HK-2 (cell line): ENCODE measurements at regions not wholly inside any gene's neighbourhood (a gene's known extent, or its start where the extent isn't known, plus 50 kb on each side); places are given as distances from the start of the nearest gene placed in this dataset.

ENCODE experiments used
- DNase-seq: peaks from one replicate; pipeline ENCODE4 v3.0.0-alpha.2; 2018; ENCODE audit not compliant: unreplicated experiment

DNA sequence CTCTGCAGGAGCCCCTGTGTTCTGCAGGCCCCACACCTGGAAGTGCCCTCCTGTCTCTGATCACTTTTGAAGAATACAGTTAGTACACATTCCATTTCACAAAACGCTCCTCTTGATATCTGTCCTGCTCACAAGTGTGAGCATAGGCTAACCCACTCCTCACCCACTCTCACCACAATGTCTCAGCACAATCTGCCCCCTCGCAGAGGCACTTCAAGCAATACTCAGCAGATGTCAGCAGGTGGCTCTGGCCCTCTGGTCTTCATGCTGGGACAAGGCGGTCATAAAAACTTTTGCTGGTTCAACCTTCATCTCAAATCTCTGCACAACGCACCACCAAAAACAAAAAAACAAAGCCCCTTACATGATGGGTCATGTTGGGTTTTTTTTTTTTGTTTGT is 671.2 kb downstream of the MATN1 start:
- no peak for DNase-seq

DNA sequence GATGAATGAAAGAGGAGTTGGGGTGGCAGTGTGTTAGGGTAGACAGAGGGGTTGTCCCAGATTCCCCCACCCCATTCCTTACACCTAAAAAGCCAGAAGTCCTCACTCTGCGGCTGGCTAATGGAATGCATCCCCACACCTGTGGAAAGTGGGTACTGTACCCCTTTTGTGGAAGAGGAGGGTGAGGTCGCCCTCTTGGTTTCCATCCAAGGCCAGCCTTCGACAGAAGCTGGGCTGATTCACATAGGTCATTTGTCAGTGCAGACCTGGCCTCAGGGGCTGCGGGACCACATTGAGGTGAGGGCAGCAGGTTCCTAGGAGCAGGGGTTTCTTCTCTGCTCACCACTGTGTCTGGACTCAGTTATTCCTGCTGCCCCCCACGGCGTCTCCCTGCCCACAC is 671.6 kb downstream of the MATN1 start:
- no peak for DNase-seq

DNA sequence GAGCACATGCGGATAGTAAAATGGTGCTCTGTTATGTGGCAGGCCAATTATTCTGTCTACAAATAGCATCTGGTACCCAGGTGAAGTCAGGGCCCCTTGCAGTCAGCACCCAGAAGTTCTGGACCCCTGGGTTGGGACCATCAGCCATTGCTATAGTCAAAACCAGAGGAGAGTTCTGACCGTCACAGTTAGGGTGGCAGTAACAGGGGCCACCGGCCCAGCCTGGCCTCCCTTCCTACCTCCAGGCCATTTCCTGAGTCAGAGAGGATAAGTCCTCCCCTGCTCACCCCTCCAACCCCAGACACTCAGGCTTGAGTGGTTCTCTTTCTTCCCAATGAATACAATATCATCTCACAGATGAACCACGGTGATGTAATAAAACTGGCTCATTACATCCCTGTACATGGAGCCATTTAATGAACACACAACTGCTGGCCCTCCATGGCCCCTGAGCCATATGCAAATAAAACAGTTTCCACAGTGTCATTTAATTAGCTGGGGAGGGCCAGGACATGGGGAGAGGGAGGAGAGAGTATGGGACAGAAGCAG is 673.6 kb downstream of the MATN1 start:
- no peak for DNase-seq

DNA sequence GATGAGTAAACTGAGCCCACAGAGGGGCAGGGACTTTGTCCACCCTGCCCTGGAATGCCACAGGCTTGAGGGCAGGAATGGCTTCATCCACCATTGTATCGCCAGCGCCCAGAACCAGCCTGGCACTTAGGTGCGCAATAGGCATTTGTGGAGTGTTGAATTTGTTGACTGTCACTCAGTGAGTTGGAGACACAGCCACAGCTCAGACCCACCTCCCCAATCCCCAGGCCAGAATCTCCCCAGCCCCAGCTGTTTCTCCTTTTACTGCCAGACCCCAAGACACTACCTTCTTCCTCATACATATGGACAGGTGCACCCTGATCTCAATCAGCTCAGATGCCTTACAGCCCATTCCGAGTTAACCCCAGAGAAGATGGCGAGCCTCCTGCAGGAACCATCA is 674.5 kb downstream of the MATN1 start:
- no peak for DNase-seq

DNA sequence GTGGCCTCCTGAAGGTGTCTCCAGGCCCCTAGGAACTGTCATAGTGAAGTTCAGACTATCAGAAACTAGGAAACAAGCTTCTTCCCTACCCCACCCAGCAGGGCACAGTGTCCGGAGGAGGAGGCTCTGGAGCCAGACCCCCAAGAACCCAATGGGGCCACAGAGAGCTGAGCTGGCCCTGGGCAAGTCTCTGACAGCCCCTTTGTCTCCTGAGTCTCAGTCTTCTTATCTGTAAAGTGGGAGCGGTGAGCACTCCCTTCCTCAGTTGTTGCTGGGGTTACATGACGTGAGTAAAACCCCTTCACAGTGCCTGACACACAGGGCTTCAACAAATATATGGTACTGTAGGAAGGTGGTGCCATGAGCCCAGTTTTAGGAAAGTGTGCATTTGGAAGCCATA is 675.8 kb downstream of the MATN1 start:
- DNase-seq, result no peak

DNA sequence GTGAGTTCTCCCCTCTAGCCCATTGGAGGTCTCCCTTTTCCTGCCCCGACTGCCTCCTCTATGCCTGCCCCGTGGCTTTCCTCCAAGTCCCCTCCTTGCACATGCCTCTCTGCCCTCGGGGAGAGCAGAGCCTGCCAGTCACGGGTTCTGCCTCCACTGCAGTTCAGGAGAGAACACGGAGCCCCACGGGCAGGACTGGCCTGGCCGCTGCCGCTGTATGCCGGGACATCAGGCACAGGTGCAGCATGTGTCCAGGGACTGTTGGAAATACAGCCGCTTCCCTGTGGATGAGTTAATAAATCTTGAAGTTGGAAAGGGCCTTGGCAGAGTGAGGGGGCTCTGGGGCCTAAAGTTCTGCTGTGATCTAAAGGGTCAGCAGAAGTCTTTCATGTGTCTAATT is 676.6 kb downstream of the MATN1 start:
- no peak for DNase-seq

DNA sequence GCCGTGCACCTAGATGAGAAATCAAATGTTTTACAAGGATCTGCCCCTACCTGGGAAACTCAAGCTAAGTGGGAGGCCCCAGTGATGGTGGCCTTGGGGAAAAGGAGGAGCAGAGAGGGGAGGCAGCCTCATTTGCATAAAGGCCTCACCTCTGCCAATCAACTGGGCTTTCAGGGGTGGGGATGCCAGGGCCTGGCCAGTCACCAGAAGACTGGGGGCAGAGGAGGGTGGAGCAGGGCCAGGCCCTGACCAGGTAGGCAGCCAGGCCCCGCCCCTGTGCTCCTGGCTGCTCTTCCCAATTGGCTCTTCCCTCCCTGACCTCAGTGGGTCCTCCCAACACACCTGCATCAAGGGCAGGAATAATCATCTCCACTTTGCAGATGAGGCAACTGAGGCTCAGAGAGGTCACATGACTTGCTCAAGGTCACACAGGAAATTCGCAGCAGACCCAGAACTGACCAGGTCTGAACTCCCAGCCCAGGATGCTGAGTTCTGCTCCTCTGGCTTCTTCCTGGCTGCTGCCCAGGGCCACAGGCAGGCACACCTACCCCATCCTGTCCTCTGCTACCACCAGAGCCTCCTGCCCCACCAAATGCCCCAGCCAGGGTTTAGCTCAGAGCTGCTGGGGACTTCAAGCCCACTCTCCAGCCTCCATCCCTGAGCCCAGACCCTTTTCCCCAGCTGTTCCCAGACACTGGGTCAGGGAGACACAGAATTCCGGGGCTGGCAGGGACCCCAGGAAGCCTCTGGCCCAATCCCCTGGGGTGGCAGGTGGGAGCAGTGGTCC is 677.9 kb downstream of the MATN1 start:
- no peak for DNase-seq

DNA sequence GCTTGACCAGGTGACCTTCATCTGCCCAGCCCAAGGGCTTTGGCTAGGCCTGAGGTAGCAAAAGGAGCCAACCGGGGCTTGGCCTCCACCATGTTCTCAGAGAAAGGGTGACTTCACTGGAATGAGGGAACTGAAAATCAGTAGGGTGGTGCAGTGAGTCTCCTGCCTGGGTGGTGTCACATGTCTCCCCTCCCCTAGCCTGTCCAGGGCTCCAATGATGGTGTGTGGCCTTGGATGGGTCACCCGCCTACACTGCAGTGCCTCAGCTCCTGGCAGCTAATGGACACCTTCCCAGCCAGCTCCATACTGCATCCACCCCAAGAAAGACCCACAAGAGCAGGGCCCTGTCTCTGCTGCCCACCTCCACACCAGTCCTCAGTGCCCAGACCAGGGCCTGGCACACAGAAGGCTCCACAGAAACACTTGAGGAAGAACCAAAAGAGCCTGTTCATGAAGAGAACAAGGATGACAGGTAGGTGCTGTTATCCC is 678.7 kb downstream of the MATN1 start:
- no peak for DNase-seq

DNA sequence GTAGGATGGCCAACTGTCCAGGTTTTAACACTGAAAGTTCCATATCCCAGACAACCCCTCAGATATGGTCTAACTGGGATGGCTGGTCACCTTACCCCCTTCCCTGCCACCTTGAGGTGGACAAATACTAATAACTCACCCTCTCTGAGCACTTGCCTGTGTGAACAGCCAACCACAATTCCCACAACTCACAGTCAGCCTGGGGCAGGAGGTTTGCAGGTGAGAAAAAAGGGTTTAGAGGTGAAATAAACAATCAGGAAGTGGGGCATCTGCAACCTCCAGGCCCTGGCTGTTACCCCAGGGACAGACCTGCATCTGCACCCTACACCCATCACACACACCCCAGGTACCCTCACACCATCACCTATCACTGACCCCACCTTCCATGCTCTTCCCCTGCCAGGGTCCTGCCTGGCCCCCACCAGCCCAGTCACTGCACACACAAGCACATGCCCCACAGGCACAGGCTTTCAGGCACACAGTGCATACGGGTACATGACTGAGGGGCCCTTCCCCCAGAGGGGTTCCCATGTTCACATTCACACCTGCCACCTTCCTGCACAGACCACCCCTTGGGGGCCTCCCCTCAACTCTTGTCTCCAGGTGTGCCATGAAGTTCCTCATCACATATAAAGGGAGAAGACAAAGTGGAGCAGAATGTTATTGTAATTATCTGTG is 679.5 kb downstream of the MATN1 start:
- DNase-seq, result no peak

DNA sequence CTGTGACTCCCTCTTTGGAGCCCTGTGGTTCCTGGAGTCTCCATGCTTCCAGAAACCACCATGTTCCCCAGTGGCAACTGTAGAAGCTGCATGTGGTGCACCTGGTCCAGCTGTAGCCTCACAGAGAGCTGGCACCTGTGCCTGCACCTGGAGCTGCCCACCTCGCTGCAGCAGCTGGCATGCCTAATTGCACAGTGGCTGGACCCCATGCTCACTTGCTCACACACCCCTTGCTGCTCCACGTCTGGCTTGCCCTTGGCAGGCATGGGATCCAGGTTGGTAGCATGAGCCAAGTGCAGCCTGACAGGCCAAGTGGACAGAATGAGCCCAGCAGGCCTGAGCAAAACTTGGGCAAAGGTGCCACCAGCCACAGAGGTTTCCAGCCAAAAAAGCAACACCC is 680.1 kb downstream of the MATN1 start:
- no peak for DNase-seq

DNA sequence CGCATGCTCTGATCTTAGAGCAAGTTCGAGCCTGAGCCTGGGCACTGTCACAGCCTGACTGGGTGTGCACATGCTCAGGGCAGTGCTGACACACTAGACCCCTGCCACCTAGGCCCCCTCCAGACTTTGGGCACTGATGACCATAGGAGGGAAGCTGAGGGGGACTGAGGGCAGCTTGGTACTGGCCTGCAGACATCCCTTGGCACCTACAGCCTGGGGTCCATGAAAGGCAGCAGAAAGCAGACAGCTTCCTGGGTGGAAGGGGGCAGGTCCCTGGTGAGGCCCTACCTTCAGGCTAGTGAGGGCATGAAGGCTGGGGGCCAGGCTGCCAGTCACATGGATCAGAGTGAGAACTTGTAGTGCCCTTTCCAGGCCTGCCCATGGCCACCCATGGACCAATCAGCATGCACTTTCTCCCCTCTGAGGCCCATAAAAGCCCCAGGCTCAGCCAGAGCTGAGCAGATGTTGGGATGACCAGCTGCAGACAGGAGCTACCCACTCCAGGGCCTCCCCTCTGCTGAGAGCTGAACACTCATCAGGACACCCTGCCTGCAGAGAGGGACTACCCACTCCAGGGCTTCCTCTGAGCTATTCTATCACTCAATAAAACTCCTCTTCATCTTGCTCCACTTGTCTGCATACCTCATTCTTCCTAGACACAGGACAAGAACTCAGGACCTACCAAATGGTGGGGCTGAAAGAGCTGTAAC is 680.8 kb downstream of the MATN1 start:
- no peak for DNase-seq

DNA sequence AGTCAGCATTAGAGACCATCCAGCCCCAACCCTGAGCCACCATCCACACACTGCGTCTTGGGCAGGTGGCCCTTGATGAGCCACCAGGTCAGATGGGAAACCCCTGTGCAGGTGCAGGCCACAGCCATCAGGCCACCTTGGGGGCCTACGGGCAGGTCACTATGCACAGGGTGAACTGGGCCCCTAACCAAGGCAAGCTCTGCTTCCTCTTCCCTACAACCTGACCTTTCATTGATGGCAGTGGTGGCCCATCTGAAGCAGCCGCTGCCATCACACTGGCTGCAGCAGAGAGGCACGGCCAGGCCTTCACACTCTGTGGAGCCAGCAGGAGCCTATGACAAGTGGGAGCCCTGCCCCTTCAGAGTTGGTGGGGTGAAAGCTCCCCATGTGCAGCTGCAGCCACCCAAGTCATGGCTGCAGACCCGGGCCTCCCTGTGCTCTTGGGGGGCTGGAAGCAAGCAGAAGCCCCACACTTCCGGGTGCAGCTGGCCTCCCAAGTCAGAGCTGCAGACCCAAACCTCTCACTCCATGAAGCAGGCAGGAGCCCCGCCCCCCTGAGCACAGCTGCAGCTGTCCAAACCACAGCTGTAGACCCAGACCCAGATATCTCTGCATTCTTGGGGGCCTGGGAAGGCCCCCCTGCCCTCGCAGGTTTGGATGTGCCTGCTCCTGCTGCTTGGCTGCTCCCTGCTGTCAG is 681.5 kb downstream of the MATN1 start:
- no peak for DNase-seq

DNA sequence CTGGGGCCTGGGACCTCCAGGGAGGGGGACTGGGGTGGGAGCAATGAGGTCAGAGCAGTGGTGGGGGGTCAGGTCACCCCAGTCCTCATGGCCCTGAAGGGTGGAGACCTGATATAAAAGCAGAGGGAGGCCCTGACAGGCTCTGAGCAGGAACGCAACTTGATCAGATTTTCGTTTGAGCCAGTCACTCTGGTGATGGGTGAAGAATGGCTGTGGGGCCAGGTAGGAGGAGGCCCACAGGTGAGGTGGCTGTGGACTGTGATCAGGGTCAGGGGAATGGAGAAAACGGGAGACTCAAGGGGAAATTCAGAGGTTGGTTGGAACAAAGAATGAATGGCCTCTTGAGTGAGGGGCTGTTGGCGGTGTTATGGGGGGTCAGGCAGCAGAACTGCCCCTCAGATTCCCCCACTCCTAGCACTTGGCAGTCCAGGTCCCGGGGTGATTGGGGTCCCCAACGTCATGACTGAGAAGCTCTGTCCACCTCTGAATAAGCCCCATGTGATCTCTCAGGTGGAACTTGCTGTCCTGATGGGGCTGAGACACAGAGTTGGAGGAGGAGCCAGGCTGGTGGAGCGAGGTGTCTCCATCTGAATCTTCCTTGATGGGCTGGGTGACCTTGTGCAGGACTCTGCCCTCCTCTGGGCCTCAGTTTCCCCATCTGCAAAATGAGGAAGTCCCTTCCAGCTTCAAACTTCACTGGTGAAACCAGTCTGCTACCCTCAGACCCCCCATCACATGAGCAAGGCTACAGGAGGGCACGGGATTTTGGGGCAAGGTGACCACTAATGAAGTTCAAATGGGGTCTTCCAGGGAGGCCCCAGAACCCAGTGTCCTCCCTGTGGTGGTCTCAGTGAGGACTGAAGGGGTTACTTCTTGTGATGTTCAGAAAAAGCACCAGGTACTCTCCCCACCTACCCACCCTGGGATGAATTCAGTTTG is 683.0 kb downstream of the MATN1 start:
- DNase-seq, result no peak

DNA sequence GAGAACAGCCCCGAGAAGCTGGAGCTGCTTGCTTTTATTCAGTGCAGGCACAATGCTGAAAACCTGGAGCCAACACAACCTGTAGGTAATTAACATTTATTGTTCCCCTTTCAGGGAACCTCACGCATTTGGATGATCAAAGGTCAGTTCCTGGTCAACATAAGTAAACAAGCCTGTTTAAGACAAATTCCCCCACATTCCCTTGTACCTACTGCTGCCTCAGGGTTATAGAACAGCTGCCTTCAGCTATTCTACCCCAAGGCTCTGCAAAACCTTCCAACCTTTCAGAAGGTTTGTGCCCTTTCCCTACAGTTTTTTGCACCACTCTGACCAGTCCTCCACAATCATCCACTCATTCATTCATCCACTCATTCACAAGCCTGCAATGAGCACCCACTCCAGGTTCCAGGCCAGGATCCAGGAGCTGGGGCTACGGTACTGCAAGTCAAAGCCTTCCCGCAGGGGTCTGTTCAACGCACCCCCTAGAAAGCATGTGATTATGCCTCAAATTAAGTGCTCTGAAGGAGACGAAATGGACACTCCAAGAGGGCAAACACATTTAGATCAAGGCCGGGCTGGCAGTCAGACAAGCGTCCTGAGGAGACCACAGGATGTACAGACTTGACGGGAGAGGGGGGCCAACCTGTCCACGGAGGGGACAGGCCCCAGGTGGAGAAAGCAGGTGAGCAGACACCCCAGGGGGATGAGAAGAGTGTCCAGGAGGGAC is 683.9 kb downstream of the MATN1 start:
- no peak for DNase-seq

DNA sequence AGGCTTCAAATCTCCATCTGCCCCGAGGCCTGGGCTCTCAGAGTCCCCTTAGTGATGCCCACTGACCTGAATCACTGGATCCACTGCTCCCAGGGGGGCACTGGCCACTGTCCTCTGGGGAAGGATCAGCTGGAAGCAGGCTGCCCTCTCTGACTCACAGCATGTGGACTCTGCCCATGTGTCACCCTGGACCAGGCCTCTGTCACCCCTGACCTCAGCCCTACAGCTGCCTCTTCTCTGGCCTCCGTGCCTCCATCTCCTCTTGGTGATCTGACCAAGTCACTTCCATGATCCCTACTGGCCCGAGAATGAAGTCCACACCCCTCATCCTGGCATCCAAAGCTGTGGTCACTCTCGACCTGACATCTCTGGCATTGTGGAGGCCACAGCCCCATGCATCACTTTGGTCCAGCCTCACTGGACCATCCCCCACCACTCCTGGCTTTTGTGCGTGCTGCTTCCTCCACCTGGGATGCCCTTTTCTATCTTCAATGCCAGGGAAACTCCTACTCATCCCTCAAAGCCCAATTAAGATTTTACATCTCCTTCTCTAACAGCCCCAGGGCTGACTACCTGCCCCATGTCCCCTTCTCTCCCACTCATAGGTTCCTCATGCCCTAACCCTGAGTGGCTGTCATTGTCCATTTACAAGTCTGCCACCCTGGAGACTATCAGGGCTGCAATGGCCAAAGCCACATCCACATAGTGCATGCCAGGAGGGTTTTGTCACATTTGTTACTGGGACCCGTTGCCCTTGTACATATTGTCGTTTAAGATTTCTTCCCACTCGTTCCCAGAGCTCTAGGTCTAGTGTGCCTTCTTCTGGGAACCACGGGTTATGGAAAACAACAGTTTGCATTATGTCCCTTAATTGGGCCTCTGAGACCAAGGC is 685.0 kb downstream of the MATN1 start:
- DNase-seq, result no peak

DNA sequence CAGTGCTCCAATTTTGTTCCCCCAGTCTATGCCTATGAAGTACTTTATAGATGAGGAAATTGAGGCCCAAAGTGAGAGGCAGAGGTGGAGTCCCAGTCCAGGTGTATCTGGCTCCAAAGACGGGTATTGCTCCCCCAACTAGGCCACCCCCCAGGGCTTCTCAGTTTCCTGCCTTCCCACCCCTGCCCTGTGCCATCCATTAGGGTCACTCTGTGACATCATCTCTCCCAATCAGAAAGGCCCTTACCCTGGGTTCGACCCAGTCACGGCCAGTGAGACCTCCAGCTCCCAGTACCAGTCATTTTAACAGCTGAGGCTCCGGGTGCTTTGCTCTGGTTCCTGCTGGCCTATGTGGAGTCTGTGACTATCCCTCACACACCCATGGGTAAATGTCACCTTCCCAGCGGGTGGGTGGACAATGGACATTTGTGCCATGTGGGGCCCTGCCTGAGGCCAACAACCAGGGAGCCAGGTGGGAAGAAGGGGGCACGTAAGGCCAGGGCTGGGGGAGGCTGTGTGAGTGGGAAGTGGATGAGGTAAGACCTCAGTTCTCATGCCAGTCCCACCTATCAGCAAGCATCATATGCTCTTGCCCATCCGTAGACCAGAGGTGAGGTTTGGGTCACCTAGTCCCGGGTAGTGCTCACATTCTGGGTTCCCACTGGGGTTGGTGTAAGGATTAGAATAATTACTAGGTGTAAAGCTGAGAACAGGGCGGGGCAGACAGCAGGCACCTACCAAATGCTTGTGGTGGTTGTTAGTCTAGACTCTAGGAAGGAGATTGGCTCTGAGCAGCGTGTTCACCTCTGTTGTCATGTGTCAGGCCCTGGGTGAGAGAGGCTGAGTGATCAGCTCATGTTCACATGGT is 685.9 kb downstream of the MATN1 start:
- no peak for DNase-seq

DNA sequence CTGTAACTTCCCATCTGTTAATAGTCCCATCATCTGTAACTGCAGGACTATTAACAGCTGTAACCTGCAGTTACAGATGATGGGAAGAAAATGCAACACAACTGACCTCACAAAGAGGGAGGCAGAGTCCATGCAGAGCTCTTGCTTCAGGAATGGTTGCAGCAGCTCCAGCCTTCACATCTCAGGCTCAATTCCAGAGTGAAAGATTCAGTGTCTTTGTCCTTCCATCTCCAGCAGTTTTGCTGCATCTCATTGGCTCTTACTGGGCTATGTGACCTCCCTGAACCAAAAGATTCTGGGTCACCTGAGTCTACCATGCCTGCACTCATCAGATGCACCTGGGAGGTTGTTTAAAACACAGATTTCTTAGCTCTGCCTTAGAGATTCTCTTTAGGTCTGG is 686.7 kb downstream of the MATN1 start:
- DNase-seq, result no peak

DNA sequence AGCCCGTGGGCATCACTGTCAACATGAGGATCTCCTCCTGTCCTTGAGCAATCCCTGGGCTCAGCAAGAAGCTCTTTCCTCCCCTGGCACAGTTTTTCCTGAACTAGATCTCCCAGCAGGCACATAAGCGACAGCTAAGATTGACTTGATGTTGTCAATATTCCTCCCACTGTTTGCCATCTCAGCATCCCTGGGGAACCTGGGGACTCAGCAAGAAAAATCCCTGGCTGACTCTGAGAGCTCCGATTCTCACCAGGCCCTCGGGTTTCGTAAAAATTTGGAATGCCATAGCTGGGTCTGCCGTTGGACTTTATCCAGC is 687.2 kb downstream of the MATN1 start:
- DNase-seq, result no peak
